HepG2 (cell line): ENCODE measurements at regions not wholly inside any gene's neighbourhood (a gene's known extent, or its start where the extent isn't known, plus 50 kb on each side); places are given as distances from the start of the nearest gene placed in this dataset.

Experiments
- ATAC-seq: fragments of 200-7000 bp; cut with Tn5 transposase; 3 replicates; pipeline ENCODE4 v1.9.1; 2020; ENCODE audit warnings: mild to moderate bottlenecking, moderate library complexity
- BruUV-seq: library from RNA; stranded (reverse); fragments of 400-500 nt; replicated peaks from 2 replicates; lab custom pipeline; 2021; lab: Mats Ljungman, UMichigan
- CTCF ChIA-PET: fragments of 300-600 bp; formaldehyde crosslinking; extraction: SDS; loops from one replicate; lab custom pipeline; 2021; ENCODE audit warnings: low total read pairs, inconsistent platforms, low intra/inter-chr PET ratio; lab: Yijun Ruan, JAX
- POLR2A ChIA-PET: fragments of 350-600 bp; sonication (Branson Sonifier 250); formaldehyde crosslinking; loops from one replicate; lab custom pipeline; 2020; ENCODE audit warnings: antibody characterized with exemption, inconsistent platforms; lab: Yijun Ruan, JAX
- DNase-seq: peaks from one replicate; pipeline ENCODE4 v3.0.0-alpha.2; 2015; ENCODE audit warnings: low spot score
- FAIRE-seq: peaks from 3 replicates; lab custom pipeline; 2011; peaks lifted over from hg19 to GRCh38; lab: Jason Lieb, UNC
- H2AFZ ChIP-seq: one replicate; pipeline ENCODE4 v1.6.1; 2011; ENCODE audit warnings: low read length, inconsistent platforms
- H3K27ac ChIP-seq: fragments of 300-600 bp; 3 replicates; pipeline ENCODE4 v1.8.0; 2011; ENCODE audit warnings: mixed run types, mild to moderate bottlenecking, mixed read lengths, low read length, inconsistent platforms; ENCODE audit not compliant: insufficient read depth; ENCODE audit errors: extremely low read length
- H3K27me3 ChIP-seq, 2 experiments: fragments of 200-600 bp in 1 of 2; 2 replicates in 1 of 2; 3 replicates in 1 of 2; pipeline versions ENCODE4 v1.6.0 to v1.8.0; 2011; ENCODE audit warnings: low read length in 2 of 2, mild to moderate bottlenecking in 2 of 2, moderate library complexity in 2 of 2, inconsistent platforms in 1 of 2; ENCODE audit not compliant: insufficient read depth in 2 of 2, control insufficient read depth in 1 of 2
- H3K36me3 ChIP-seq, 2 experiments: fragments of 200-600 bp in 1 of 2; replicated peaks in 1 of 2; 2 replicates in 1 of 2; 3 replicates in 1 of 2; pipeline versions ENCODE4 v1.5.1 to v1.8.0; 2011; ENCODE audit warnings: low read length in 2 of 2, inconsistent platforms in 1 of 2; ENCODE audit not compliant: insufficient read depth in 2 of 2, control insufficient read depth in 1 of 2
- H3K4me1 ChIP-seq: 2 replicates; pipeline ENCODE4 v1.5.1; 2012; ENCODE audit warnings: low read length, inconsistent platforms; ENCODE audit not compliant: insufficient read depth
- H3K4me2 ChIP-seq: 2 replicates; pipeline ENCODE4 v1.6.0; 2011; ENCODE audit warnings: low read depth, low read length, inconsistent platforms
- H3K4me3 ChIP-seq, 3 experiments: fragments of 200-600 bp in 1 of 3; sonication (generic), shearing (Covaris generic) in 1 of 3; replicated peaks in 1 of 3; 2 replicates each; pipeline ENCODE4 v1.5.1; 2011 to 2016; ENCODE audit warnings: low read length in 3 of 3, inconsistent platforms in 2 of 3, low read depth in 2 of 3, mild to moderate bottlenecking in 2 of 3, control low read depth in 1 of 3, mixed read lengths in 1 of 3; ENCODE audit not compliant: insufficient read depth in 1 of 3
- H3K79me2 ChIP-seq: one replicate; pipeline ENCODE4 v1.6.1; 2011; ENCODE audit warnings: low read length, inconsistent platforms; ENCODE audit not compliant: insufficient read depth
- H3K9ac ChIP-seq: 2 replicates; pipeline ENCODE4 v1.6.0; 2011; ENCODE audit warnings: mild to moderate bottlenecking, low read depth, low read length, inconsistent platforms; ENCODE audit not compliant: insufficient read depth
- H3K9me3 ChIP-seq: 2 replicates; pipeline ENCODE4 v1.5.1; 2012; ENCODE audit warnings: mild to moderate bottlenecking, low read length
- H4K20me1 ChIP-seq: 2 replicates; pipeline ENCODE4 v1.6.0; 2011; ENCODE audit warnings: inconsistent platforms, mild to moderate bottlenecking, low read length, moderate library complexity; ENCODE audit not compliant: insufficient read depth
- CSRNP2 ChIP-seq: sonication (generic); formaldehyde crosslinking; conservative IDR thresholded peaks from 2 replicates; pipeline ENCODE4 v1.8.0; 2022; ENCODE audit warnings: low read depth, missing genetic modification reagents
- ETS1 ChIP-seq: sonication (generic); formaldehyde crosslinking; IDR thresholded peaks from 2 replicates; pipeline ENCODE4 v1.4.0; 2020; ENCODE audit warnings: missing genetic modification reagents
- IKZF4 ChIP-seq: sonication (generic); formaldehyde crosslinking; IDR thresholded peaks from 2 replicates; pipeline ENCODE4 v1.5.1; 2020; ENCODE audit warnings: borderline replicate concordance, mild to moderate bottlenecking, low read depth, missing genetic modification reagents; ENCODE audit errors: not compliant biosample characterization
- LCORL ChIP-seq, 2 experiments: fragments of 450-650 bp in 1 of 2; sonication (generic) in 1 of 2; formaldehyde crosslinking in 1 of 2; IDR thresholded peaks; 2 replicates each; pipeline versions ENCODE4 v1.5.0 to v1.6.1; 2017 to 2020; ENCODE audit warnings: antibody characterized with exemption in 1 of 2, missing genetic modification reagents in 1 of 2
- whole genome bisulfite sequencing: methylation state at CpG from one replicate; pipeline ENCODE4 v1.1.6; 2017; ENCODE audit warnings: low lambda C conversion rate; 5-methylcytosine and 5-hydroxymethylcytosine counted together
- in situ Hi-C: cut with HindIII; loops from 2 replicates; pipeline ENCODE4 v1.10.0; 2017; ENCODE audit warnings: low pct_unique_long_range_greater_than_20kb; ENCODE audit not compliant: extremely low pct_ligation_motif_present
- intact Hi-C: fragments of 100-400 bp; cut with micrococcal nuclease; formaldehyde crosslinking; loops from one replicate; pipeline ENCODE4 v1.10.0; 2022; ENCODE audit not compliant: unreplicated experiment

GRCh38 chr3:2023959-2024358 is 74.7 kb upstream of the CNTN4 start:
- Histone ChIP-seq H3K27ac (no peak overlapping the region), H3K4me2 (no peak overlapping the region), H3K27me3 (no peaks in the 10 kb centered on the region), H3K36me3 (no peaks in the 10 kb centered on the region), H3K9me3 (peaks cover 87% of the 10 kb centered on the region), H3K79me2 (no peaks in the 10 kb centered on the region), H2AFZ (no peak overlapping the region), H3K9ac (no peak overlapping the region), H4K20me1 (no peaks in the 10 kb centered on the region), H3K4me3 (no peak overlapping the region), H3K4me1 (no peaks in the 10 kb centered on the region)
- intact Hi-C loops (no loop called here), in situ Hi-C loops (no loop called here)
- TF ChIP-seq LCORL (IDR thresholded peaks at IDR 0.05) (peak; percentile 72), LCORL (CRISPR knock-in tag; IDR thresholded peaks at IDR 0.05) (no peak), CSRNP2 (no peak)
- FAIRE-seq (no peak), ATAC-seq (no peak), DNase-seq (no peak)
- POLR2A ChIA-PET: no interaction called here
- no TSS peak for BruUV-seq
- WGBS: 0% methylated on average over 3 of the region's 3 CpGs
- CTCF ChIA-PET: no interaction called here

GRCh38 chr3:2024713-2025112 is 74.0 kb upstream of the CNTN4 start:
- Histone ChIP-seq H3K4me1 (no peaks in the 10 kb centered on the region), H3K27ac (no peak overlapping the region), H3K36me3 (no peaks in the 10 kb centered on the region), H3K27me3 (no peaks in the 10 kb centered on the region), H3K4me2 (no peak overlapping the region), H3K79me2 (no peaks in the 10 kb centered on the region), H3K9ac (no peak overlapping the region), H4K20me1 (no peaks in the 10 kb centered on the region), H3K4me3 (no peak overlapping the region), H3K9me3 (peaks cover 86% of the 10 kb centered on the region), H2AFZ (no peak overlapping the region)
- intact Hi-C loops: no loop called here
- ATAC-seq (no peak), DNase-seq (no peak), FAIRE-seq (no peak)
- in situ Hi-C loops: no loop called here
- BruUV-seq: no TSS peak
- TF ChIP-seq ETS1 (CRISPR knock-in tag) (no peak), IKZF4 (CRISPR knock-in tag) (no peak)
- POLR2A ChIA-PET: no interaction called here
- 3% methylated on average over 4 of the region's 4 CpGs for WGBS
- CTCF ChIA-PET: no interaction called here
